HL-60/S4 treated with retinoic acid at 250 ng/mL for 4 days and 3 days (cell line): ENCODE measurements at regions not wholly inside any gene's neighbourhood (a gene's known extent, or its start where the extent isn't known, plus 50 kb on each side); places are given as distances from the start of the nearest gene placed in this dataset.
"Not testable (repeated sequence)": the region's sequence is repeated elsewhere in the genome, so short reads cannot be mapped to it uniquely, and the experiment has no call there.

Experiments used
- in situ Hi-C: fragments of 300-500 bp; cut with MboI; formaldehyde crosslinking; loops from 2 replicates; pipeline ENCODE4 v1.7.0; 2022; ENCODE audit warnings: low sequenced_read_pairs

DNA sequence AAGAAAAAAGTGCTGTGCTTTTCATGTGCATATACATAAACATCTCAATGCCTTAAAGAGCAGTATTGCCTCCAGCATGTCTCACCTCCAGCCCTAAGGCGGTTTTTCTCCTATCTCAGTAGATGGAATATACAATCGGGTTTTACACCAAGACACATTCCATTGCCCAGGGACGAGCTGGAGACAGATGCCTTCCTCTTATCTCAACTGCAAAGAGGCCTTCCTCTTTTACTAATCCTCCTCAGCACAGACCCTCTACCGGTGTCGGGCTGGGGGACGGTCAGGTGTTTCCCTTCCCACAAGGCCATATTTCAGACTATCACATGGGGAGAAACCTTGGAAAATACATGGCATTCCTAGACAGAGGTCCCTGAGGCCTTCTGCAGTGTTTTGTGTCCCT is 385.3 kb downstream of the AMY1C start:
- in situ Hi-C loops, result not testable (repeated sequence)

DNA sequence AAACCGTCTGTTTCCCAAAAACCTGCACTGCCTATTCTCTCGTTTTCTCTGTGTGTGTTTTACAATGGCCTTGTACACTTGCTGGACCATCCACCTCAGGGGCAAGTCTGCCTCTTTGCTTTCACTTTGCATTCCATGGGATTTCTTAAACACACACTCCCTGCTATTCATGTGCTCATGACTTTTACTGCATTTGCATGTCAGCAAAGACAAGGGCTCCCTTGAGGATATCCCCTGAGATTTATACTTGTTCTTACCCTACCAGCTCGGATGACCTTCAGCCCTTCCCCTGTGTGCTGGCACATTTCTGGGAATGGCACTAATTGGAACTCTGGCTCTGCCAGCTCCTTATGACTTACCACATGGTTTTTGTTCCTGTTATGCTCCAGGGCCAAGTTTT is 386.9 kb downstream of the AMY1C start:
- in situ Hi-C loops, result no loop called here

DNA sequence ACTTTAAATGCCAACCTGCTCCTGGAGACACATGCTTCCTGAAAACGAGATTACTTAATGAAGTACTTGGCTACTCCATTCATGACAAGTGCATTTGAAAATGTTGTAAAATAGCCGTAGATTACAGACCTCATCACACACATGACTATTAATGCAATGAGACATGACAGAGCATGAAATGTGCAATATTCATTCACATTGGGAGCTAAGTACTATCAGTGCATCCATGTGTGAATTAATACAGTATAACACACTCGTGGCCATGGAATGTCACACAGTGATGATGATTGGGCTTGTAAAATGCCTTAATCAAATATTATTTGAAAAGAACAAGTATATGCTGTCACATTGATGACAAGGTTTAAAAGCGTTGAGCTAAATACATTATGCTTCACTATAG is 407.0 kb downstream of the AMY1C start:
- in situ Hi-C loops, result no loop called here

DNA sequence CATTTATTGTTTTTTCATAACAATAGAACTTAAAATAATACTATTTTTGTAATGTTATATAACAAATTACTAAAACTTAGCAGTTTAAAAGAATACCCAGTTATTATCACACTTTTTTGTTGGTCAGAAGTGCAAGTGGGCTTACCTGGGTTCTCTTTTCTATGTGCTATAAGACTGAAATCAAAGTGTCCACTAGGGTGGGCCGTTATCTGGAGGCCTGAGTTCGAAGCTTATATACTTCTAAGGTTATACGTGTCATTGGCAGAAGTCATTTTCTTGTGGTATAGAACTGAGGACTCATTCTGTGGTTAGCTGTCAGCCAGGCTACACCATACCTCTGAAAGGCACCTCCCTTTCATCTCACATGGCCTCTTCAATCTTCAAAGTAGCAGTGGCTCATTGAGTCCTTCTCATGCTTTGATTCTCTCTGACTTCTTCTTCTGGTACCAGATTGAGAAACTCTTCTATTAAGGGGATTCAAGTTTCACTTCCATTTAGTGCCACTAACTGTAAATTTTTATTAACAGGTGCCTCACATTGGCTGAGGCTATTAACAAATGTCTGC is 414.3 kb downstream of the AMY1C start:
- in situ Hi-C loops, result no loop called here

DNA sequence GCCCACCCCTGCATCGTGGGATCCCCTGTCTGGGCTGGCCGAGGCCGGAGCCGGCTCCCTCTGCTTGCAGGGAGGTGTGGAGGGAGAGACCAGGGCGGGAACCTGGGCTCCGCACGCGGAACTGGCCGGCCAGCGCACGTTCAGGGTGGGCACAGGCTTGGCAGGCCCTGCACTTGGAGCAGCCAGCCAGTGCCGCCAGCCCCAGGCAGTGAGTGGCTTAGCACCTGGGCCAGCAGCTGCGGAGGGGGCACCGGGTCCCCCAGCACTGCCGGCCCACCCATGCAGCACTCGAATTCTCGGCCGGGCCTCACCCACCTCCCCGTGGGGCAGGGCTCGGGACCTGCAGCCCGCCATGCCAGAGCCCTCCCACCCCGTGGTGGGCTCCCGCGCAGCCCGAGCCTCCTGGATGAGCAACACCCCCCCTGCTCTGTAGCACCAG is 422.6 kb downstream of the AMY1C start:
- in situ Hi-C loops, result no loop called here

DNA sequence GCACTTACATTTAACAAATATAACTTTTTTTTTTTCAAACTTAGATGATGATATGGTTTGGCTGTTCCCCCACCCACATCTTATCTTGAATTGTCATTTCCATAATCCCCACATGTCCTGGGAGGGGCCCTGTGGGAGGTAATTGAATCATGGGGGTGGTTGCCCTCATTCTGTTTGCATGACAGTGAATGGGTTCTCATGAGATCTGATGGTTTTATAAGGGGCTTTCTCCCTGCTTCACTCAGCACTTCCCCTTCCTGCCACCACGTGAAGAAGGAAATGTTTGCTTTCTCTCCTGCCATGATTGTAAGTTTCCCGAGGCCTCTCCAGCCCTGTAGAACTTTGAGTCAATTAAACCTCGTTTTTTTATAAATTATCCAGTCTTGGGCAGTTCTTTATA is 432.6 kb downstream of the AMY1C start:
- in situ Hi-C loops, result no loop called here

DNA sequence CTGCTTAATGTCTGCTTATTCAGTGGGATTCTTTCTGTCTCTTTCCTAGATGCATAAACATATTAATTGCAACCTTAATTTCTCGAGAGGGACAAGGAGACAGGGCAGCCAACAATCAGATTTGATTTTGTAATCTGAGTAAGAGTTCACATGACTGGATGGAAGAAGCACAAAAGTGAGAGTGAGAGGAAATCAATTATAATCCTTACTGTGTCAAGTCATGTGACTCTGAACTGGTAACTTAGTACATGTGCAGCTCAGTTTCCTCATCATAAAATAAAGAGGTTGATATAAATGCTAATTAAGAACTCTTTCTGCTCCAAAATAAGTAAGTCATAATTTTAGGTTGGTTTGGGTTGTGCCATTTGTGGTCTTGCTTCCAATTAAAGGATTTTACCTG is 439.5 kb downstream of the AMY1C start:
- in situ Hi-C loops, result no loop called here

DNA sequence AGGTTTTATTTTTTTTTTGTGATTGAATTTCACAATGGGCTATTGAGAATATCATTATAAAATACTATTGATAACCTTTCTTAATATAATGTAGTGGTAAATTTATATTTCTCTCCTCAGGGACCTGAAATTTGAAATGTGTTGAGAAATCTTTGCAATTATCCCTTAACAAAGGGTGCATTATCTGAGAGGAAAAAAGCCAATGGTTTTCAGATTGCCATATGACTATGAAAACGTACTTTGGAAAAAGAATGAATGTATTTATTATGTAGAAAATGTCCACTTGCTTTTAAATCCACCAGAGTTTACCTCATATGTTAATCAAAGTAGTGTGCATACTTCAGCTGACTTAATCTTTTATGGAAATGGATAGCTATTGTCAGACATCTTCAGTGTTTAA is 441.1 kb downstream of the AMY1C start:
- in situ Hi-C loops, result no loop called here

DNA sequence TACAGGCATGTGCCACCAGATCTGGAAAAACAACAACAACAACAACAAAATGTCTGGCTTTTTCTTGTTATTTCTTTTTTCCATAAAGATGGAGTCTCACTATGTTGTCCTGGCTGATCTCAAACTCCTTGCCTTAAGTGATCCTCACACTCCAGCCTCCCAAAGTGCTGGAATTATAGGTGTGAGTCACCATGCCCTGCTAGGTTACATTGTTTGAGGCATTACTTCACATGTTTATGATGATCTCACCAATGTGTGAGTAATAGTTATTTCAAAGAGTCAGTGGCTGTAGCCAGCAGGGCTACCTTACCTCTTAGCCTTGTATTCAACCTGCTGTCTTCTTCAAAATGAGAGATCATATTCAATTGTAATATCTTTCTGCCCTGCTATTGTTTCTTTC is 445.7 kb downstream of the AMY1C start:
- in situ Hi-C loops, result no loop called here

DNA sequence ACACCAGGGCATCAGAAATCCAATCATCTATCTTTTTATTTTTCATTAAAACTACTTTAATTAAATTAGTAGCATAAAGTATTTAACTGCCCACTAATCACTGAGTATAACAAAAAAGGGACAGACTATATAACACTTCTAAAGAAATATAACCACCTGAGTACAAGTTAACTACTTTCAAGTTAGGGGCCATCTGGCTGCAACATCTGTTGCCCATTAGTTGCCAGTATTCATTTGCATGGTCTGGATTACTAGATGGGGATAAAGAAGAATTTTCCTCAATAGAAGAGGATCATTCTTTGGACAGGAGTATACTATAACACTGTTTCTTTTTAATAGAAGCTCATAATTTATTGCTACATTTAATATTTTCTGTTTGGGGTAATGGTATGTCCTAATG is 446.4 kb downstream of the AMY1C start:
- in situ Hi-C loops, result no loop called here

DNA sequence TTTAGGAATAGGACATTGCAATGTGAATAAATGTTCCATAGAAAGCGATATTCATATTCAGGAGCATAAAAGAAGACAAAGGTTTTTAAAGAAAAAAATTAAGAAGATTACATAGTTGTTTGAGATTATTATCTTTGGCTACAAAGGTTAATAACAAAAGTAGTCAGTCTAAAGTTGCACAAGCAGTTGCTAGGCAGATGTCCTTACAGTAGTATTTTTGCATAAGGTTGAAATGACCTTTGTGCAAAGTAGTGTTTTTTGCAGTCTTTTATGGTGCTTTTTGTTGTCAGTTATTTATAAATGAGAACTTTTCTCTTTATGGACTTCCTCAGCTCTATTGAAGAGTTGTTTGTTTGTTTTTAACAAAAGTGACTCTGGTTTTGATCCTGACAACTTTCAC is 447.8 kb downstream of the AMY1C start:
- in situ Hi-C loops, result no loop called here

DNA sequence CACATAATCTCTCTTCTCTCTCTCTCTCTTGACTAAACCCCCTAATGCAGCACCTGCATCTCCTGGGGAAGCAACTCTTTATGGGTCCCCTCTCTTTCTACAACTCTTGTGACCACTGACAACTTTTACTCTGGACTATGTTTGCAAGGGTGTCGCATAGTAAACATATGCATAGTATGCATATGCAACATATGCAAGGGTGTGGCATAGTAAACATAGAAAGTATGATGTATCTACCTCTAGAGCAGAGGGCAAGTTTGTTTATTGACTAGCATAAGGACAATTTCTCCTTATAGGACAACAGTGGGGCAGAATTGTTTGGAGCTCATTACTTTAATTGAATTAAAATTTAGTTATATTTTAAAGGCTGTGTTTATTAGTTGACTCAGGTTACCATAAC is 462.5 kb downstream of the AMY1C start:
- in situ Hi-C loops, result no loop called here

DNA sequence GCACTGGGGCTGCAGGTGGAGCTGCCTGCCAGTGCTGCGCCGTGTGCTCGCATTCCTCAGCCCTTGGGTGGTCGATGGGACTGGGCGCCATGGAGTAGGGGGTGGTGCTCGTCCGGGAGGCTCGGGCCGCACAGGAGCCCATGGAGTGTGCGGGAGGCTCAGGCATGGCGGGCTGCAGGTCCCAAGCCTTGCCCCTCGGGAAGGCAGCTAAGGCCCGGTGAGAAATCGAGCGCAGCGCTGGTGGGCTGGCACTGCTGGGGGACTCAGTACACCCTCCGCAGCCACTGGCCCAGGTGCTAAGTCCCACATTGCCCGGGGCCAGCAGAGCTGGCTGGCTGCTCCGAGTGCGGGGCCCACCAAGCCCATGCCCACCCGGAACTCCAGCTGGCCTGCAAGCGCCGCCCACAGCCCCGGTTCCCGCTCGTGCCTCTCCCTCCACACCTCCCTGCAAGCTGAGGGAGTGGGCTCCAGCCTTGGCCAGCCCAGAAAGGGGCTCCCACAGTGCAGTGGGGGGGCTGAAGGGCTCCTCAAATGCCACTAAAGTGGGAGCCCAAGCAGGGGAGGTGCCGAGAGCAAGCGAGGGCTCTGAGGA is 467.8 kb downstream of the AMY1C start:
- in situ Hi-C loops, result not testable (repeated sequence)

DNA sequence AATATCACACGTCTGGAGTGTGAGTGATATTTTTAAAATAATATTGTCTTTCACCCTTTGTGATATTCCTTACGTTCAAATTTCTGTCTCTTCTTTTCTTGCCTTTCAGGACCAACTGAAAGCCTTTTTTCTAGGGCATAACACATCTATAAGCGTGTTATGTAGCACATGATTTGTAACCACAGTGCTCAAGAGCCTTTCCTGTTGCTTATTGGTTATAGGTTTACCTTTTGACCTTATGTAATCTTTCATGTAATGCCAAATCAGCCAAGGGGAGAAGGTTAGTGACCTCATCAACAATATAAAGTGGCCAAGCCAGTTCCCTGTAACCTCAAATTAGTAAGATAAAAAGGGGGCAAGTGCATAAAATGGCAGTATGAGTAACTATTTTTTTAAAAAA is 480.2 kb downstream of the AMY1C start:
- in situ Hi-C loops, result no loop called here

DNA sequence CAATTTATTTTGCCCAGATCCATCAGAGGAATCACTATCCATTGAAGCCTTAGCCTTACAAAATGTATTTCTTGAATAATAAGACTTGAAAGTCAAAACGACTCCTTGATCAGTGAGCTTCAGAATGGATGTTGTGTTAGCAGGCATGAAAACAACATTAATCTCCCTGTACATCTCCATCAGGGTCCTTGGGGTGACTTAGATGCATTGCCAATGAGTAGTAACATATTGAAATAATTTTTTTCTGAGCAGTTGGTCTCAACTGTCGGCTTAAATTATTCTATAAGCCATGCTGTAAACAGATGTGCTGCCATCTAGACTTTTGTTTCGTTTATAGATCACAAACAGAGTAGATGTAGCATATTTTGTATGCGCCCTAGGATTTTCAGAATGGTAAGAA is 482.0 kb downstream of the AMY1C start:
- in situ Hi-C loops, result no loop called here

DNA sequence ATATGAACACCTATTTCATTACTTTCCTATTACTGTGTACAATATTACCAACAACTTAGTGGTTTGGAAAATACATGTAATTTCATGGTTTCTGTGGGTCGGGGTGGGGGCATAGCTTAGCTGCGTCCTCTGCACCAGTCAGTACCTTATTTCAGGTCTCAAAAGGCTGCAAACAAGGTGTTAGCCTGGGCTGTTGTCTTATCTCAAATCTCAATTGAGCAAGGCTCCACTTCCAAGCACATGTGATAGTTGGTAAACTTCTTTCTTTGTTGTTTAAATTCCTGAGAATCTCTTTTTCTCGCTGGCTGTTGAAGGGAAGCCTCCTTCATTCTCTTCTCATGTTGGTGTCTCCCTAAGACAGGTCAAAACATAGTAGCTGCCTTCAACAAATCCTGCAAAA is 485.4 kb downstream of the AMY1C start:
- in situ Hi-C loops, result no loop called here

DNA sequence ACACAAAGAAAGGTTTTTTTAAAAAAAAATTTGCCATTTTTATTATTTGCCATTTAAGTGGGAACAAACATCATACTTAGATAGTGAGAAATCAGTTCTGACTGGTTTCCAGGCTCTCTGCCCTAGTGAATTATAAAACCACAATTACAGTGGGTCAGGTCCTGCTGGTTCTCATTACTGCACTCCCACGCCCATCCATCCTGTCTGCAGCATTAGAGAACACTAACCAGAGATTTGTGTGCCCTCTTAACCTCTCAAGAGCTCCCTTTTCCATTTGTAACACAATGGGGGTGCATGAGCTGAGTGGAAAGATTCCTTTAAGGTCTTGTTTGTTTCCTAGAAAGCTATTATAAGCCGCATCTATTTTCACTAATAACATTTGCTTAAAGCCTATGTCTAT is 489.3 kb downstream of the AMY1C start:
- in situ Hi-C loops, result no loop called here

DNA sequence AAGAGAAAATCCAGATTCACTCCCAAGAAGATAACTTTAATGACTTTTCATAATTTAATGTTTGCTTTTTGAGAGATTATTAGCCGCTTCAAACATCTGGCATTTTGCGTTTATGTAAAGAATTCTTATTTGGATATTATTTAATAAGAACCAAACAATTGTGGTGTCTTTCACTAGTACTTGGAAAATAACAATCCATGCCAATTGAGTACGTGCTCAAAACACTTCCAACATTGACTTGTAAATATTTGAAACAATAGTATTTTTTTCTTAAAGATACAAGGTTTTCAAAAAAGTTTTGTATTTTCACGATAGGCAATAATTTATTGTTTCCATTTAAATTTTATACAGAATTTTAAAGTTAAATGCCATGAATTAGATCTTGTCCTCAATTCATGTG is 498.7 kb downstream of the AMY1C start:
- in situ Hi-C loops, result no loop called here

DNA sequence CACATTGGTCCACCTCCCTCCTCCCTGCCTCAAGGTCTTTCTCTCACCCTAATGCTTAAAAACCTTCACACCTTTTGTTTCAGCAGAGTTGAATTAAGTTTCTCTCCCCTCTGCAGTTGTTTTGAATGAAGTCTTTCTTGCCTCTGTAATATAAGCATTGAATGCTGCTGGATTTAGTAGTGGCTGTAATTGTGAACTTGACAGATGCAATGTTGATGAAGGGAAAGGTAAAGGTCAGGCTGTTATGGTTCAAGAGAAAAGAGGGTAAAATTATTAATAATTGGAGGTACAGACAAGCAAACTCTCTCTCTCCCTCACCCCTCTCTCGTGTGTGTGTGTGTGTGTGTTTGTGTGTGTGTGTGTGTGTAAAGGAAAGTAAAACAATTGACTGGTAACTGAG is 509.8 kb downstream of the AMY1C start:
- in situ Hi-C loops, result no loop called here

DNA sequence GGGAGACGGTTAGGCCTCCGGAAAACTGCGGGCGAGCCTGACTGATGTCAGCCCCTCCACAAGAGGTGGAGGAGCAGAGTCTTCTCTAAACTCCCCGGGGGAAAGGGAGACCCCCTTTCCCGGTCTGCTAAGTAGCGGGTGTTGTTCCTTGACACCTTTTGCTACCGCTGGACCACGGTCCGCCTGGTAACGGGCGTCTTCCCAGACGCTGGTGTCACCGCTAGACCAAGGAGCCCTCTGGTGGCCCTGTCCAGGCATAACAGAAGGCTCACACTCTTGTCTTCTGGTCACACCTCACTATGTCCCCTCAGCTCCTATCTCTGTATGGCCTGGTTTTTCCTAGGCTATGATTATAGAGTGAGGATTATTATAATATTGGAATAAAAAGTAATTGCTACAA is 513.4 kb downstream of the AMY1C start:
- in situ Hi-C loops, result not testable (repeated sequence)

DNA sequence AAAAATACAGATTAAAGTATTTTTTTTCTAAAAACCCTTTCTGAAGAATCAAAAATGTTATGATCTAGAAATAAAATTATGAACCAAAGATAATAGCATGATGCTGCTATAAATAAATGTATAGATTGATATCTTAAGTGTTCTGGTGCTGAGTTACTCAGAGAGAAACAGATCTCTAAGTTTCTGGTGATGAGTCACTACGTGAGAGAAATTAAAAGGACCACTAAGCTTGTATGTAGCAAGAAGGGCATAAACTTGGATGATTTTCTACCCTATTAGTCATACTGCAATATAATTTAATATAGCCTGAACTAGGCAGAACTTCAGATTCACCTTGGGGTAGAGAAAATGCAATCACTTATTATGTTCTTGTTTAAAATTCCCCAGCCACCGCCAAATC is 514.8 kb downstream of the AMY1C start:
- in situ Hi-C loops, result no loop called here

DNA sequence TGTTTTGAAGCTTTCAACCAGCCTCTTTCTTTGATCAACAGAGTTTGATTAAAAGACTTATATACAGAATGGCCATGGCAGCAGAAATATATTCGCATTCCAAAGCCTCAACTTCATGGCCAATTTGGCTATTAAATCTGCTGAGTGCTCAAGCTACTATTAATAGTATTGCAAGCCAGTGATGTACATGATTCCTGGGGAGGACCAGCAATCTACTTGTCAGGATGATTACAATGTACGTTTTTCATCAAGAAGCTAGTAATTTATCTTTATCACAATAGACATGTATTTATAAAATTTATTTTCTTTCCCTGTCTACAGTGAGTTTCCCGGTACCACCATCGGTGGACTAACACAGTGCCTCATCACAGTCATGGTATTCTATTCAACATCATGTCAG is 515.5 kb downstream of the AMY1C start:
- in situ Hi-C loops, result no loop called here

DNA sequence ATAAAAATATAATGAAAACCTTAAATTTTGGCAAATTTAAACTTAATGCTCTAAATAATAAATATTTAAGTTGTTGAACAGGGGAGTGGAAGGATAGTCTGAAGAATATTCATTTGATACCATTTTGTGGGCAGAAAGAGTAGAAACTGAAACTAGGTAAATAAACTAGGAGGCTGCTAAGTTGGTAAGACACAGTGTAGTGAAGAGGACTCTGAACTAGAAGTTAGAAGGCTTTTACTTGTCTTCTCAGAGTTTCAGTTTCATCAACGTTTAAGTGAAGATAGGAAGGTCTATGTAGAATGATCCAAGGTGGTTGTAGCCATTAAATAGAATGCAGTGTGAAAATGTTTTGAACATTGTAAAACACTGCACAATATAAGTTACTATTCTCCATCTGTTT is 516.9 kb downstream of the AMY1C start:
- in situ Hi-C loops, result no loop called here
